CD14-positive monocyte (primary cell): ENCODE measurements at regions not wholly inside any gene's neighbourhood (a gene's known extent, or its start where the extent isn't known, plus 50 kb on each side); places are given as distances from the start of the nearest gene placed in this dataset.

Experiments
- DNase-seq, 3 donors: peaks; one replicate each; pipeline ENCODE4 v3.0.0-alpha.2; 2011 to 2022
- H2AFZ ChIP-seq: 2 replicates; pipeline ENCODE4 v1.6.0; 2012; ENCODE audit warnings: mild to moderate bottlenecking, low read depth, low read length, inconsistent platforms; ENCODE audit not compliant: insufficient read depth, poor library complexity, severe bottlenecking
- H3K27ac ChIP-seq, 2 donors: 1 replicate in 1 of 2; 2 replicates in 1 of 2; pipeline ENCODE4 v1.5.1; 2012 to 2013; ENCODE audit warnings: low read length in 2 of 2, control low read depth in 1 of 2, inconsistent platforms in 1 of 2, low read depth in 1 of 2, mild to moderate bottlenecking in 1 of 2
- H3K27me3 ChIP-seq, 2 donors: one replicate each; pipeline versions ENCODE4 v1.6.0 to v1.6.1; 2011 to 2013; ENCODE audit warnings: low read length in 2 of 2; ENCODE audit not compliant: control insufficient read depth in 2 of 2, insufficient read depth in 2 of 2
- H3K36me3 ChIP-seq, 2 donors: replicated peaks in 1 of 2; 1 replicate in 1 of 2; 2 replicates in 1 of 2; pipeline versions ENCODE4 v1.5.1 to v1.6.1; 2012 to 2013; ENCODE audit warnings: low read length in 2 of 2, control low read depth in 1 of 2, inconsistent platforms in 1 of 2, mild to moderate bottlenecking in 1 of 2; ENCODE audit not compliant: insufficient read depth in 2 of 2, control insufficient read depth in 1 of 2
- H3K4me1 ChIP-seq, 2 donors: 1 replicate in 1 of 2; 2 replicates in 1 of 2; pipeline versions ENCODE4 v1.5.1 to v1.6.1; 2012 to 2013; ENCODE audit warnings: low read length in 2 of 2, control low read depth in 1 of 2, inconsistent platforms in 1 of 2, mild to moderate bottlenecking in 1 of 2, moderate library complexity in 1 of 2; ENCODE audit not compliant: insufficient read depth in 2 of 2, control insufficient read depth in 1 of 2
- H3K4me2 ChIP-seq: replicated peaks from 2 replicates; pipeline ENCODE3; 2012; ENCODE audit warnings: low read length, moderate library complexity, mild to moderate bottlenecking; ENCODE audit not compliant: poor library complexity, severe bottlenecking; ENCODE audit errors: extremely low read depth
- H3K4me3 ChIP-seq, 3 experiments: fragments of 200-600 bp in 1 of 3; sonication (generic) in 1 of 3; replicated peaks in 1 of 3; 1 replicate in 2 of 3; 2 replicates in 1 of 3; pipeline ENCODE4 v1.5.1; 2011 to 2013; ENCODE audit warnings: low read length in 3 of 3, mild to moderate bottlenecking in 3 of 3, control low read depth in 2 of 3, low read depth in 2 of 3, inconsistent platforms in 1 of 3, moderate library complexity in 1 of 3
- H3K79me2 ChIP-seq: 2 replicates; pipeline ENCODE4 v1.6.0; 2012; ENCODE audit warnings: mild to moderate bottlenecking, control low read depth, inconsistent platforms, low read length, moderate library complexity; ENCODE audit not compliant: insufficient read depth
- H3K9ac ChIP-seq: 2 replicates; pipeline ENCODE4 v1.6.0; 2017; ENCODE audit warnings: low read length, mild to moderate bottlenecking; ENCODE audit not compliant: insufficient read depth, poor library complexity, severe bottlenecking
- H3K9me3 ChIP-seq, 2 donors: replicated peaks in 1 of 2; 1 replicate in 1 of 2; 2 replicates in 1 of 2; pipeline versions ENCODE4 v1.5.1 to v1.6.1; 2012 to 2013; ENCODE audit warnings: low read length in 2 of 2, control low read depth in 1 of 2; ENCODE audit not compliant: control insufficient read depth in 1 of 2, insufficient read depth in 1 of 2
- H4K20me1 ChIP-seq: 2 replicates; pipeline ENCODE4 v1.6.0; 2012; ENCODE audit warnings: mild to moderate bottlenecking, low read length, control low read depth, moderate library complexity; ENCODE audit not compliant: insufficient read depth
- H3K27ac Mint-ChIP-seq, 7 donors: one replicate each; pipeline ENCODE4 v1.8.0; 2020; ENCODE audit warnings: mild to moderate bottlenecking in 7 of 7, mixed read lengths in 7 of 7, moderate library complexity in 6 of 7, inconsistent platforms in 2 of 7
- H3K27me3 Mint-ChIP-seq, 3 donors: one replicate each; pipeline ENCODE4 v1.8.0; 2021 to 2022; ENCODE audit warnings: low read depth in 3 of 3, mild to moderate bottlenecking in 3 of 3, mixed read lengths in 3 of 3, moderate library complexity in 3 of 3, inconsistent platforms in 1 of 3
- H3K36me3 Mint-ChIP-seq, 2 donors: one replicate each; pipeline ENCODE4 v1.8.0; 2020; ENCODE audit warnings: mixed read lengths in 2 of 2, inconsistent platforms in 1 of 2, mild to moderate bottlenecking in 1 of 2
- H3K4me1 Mint-ChIP-seq: one replicate; pipeline ENCODE4 v1.8.0; 2020; ENCODE audit warnings: mild to moderate bottlenecking, mixed read lengths
- H3K4me3 Mint-ChIP-seq, 2 donors: one replicate each; pipeline ENCODE4 v1.8.0; 2020; ENCODE audit warnings: mild to moderate bottlenecking in 2 of 2, mixed read lengths in 2 of 2, moderate library complexity in 1 of 2
- H3K9me3 Mint-ChIP-seq, 7 donors: one replicate each; pipeline ENCODE4 v1.8.0; 2020 to 2022; ENCODE audit warnings: mixed read lengths in 7 of 7, mild to moderate bottlenecking in 6 of 7, moderate library complexity in 6 of 7, inconsistent platforms in 2 of 7
- WGBS: methylation state at CpG from one replicate; pipeline ENCODE4 v1.1.5; 2013; ENCODE audit warnings: missing lambda C conversion rate; ENCODE audit not compliant: insufficient coverage; 5-methylcytosine and 5-hydroxymethylcytosine counted together
- intact Hi-C, 2 donors: fragments of 100-400 bp; cut with micrococcal nuclease; formaldehyde crosslinking; loops; one replicate each; pipeline versions ENCODE4 v1.15.0 to v1.15.1; 2023
- TF ChIP-seq, protein P1 (sequence below): fragments of 200-600 bp; IDR thresholded peaks from one replicate; pipeline ENCODE4 v1.8.0; 2022; ENCODE audit warnings: antibody characterized with exemption, mild to moderate bottlenecking

DNA sequence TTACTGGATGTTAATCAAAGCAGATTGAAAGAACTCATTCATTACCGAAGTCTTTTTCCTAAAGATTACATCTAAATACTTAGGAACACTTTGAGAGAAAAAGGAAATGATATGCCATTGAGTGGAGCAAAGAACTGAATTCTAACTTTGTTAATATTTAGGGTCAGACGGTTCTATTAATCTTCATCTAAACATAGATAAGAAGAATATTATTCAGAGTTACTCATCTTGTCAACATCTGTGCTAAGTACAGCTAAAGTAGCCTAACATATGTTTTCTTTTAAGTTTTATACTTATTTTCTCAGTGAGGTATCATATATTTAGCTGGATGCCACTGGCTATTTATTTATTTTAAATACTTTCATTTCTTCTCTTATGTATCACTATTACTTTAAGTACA is 1763.7 kb downstream of the EFNA5 start:
- H3K4me2 ChIP-seq, result no peak overlapping the region
- no peaks in the 10 kb centered on the region for H3K27me3 ChIP-seq
- TF ChIP-seq, protein P1, sequence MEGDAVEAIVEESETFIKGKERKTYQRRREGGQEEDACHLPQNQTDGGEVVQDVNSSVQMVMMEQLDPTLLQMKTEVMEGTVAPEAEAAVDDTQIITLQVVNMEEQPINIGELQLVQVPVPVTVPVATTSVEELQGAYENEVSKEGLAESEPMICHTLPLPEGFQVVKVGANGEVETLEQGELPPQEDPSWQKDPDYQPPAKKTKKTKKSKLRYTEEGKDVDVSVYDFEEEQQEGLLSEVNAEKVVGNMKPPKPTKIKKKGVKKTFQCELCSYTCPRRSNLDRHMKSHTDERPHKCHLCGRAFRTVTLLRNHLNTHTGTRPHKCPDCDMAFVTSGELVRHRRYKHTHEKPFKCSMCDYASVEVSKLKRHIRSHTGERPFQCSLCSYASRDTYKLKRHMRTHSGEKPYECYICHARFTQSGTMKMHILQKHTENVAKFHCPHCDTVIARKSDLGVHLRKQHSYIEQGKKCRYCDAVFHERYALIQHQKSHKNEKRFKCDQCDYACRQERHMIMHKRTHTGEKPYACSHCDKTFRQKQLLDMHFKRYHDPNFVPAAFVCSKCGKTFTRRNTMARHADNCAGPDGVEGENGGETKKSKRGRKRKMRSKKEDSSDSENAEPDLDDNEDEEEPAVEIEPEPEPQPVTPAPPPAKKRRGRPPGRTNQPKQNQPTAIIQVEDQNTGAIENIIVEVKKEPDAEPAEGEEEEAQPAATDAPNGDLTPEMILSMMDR, result no peak
- Mint-ChIP-seq H3K4me1 (no peaks in the 10 kb centered on the region), H3K36me3 (no peaks in the 10 kb centered on the region), H3K27me3 (no peaks in the 10 kb centered on the region), H3K9me3 (peaks cover 0 to 4% (median 0%) of the 10 kb centered on the region in 7 donors), H3K4me3 (no peak overlapping the region), H3K27ac (no peak overlapping the region)
- no peak overlapping the region for H3K27ac ChIP-seq
- H3K9ac ChIP-seq, result no peak overlapping the region
- intact Hi-C loops, result no loop called here
- H3K79me2 ChIP-seq, result no peaks in the 10 kb centered on the region
- no peaks in the 10 kb centered on the region for H3K9me3 ChIP-seq
- no peak overlapping the region for H3K4me3 ChIP-seq
- no peak for DNase-seq
- no peaks in the 10 kb centered on the region for H4K20me1 ChIP-seq
- H3K4me1 ChIP-seq, result no peaks in the 10 kb centered on the region
- H3K36me3 ChIP-seq, result no peaks in the 10 kb centered on the region
- H2AFZ ChIP-seq, result no peak overlapping the region
- no CpG with 5 or more reads among the region's 2 CpGs for WGBS

DNA sequence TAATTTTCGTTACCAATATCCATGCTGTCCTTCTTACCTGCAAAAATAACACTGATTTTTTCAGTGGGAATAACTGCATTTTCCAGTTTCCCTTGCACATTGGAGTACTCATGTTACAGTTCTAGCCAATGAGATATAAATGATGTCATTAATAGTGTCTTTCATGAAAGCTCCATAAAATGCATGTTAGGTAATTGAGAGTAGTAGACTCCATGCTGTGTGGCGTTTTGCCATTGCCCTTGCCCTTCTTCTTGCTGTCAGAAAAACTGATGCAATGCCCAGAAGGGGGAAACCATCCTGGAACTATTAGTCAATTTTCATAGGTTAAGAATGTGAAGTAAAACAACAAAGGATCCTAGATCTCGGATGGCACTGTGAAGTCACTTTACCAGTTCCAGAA is 1765.3 kb downstream of the EFNA5 start:
- no peak for DNase-seq
- Histone ChIP-seq H3K27me3 (no peaks in the 10 kb centered on the region), H2AFZ (no peak overlapping the region), H3K9ac (no peak overlapping the region), H3K4me1 (no peaks in the 10 kb centered on the region), H3K4me3 (no peak overlapping the region), H3K9me3 (no peaks in the 10 kb centered on the region), H4K20me1 (no peaks in the 10 kb centered on the region), H3K36me3 (no peaks in the 10 kb centered on the region), H3K79me2 (no peaks in the 10 kb centered on the region), H3K4me2 (no peak overlapping the region), H3K27ac (no peak overlapping the region)
- no peaks in the 10 kb centered on the region for H3K27me3 Mint-ChIP-seq
- TF ChIP-seq, protein P1, result no peak
- H3K4me1 Mint-ChIP-seq, result no peaks in the 10 kb centered on the region
- intact Hi-C loops, result no loop called here
- H3K9me3 Mint-ChIP-seq, result peaks cover 0 to 4% (median 0%) of the 10 kb centered on the region in 7 donors
- H3K4me3 Mint-ChIP-seq, result no peak overlapping the region
- no CpG with 5 or more reads among the region's 3 CpGs for WGBS
- no peaks in the 10 kb centered on the region for H3K36me3 Mint-ChIP-seq
- no peak overlapping the region for H3K27ac Mint-ChIP-seq
